ENCODE measurements at regions not wholly inside any gene's neighbourhood (a gene's known extent, or its start where the extent isn't known, plus 50 kb on each side); places are given as distances from the start of the nearest gene placed in this dataset.

DNA sequence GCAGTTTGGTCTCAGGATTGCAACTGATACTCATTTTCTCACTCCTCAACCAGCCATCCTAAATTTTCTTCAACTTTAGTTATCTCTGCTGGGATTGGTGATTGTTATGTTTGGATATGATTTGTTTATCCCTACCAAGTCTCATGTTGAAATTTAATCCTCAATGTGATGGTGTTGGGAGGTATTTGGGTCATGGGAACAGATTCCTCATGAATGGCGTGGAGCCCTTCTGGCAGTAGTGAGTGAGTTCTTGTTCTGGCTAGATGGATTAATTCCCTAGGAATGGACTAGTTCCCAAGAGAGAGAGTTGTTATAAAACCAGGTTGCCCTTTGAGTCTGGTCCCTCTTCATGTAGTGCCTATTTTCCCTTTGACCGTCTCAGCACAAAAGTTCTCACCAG, 399.9 kb downstream of the SQOR start:
- Histone ChIP-seq H3K79me2 (ENCODE audit: control insufficient read depth, low read length) (no peaks in the 10 kb centered on the region), H3K27ac (ENCODE audit: low read depth, low read length) (no peak overlapping the region), H3F3A (ENCODE audit: control insufficient read depth, insufficient read depth) (no peaks in the 10 kb centered on the region), H3K4me3 (ENCODE audit: low read length) (no peak overlapping the region), H3K4me1 (ENCODE audit: control insufficient read depth, low read length) (no peaks in the 10 kb centered on the region), H3K36me3 (ENCODE audit: control insufficient read depth, low read length) (no peaks in the 10 kb centered on the region), H3K4me2 (ENCODE audit: low read length) (no peak overlapping the region), H3K27me3 (ENCODE audit: control insufficient read depth, low read length) (no peaks in the 10 kb centered on the region), H3K9me2 (replicated peaks; ENCODE audit: control insufficient read depth, low read length) (no peaks in the 10 kb centered on the region), H4K20me1 (ENCODE audit: control insufficient read depth, insufficient read depth, low read depth, low read length) (no peaks in the 10 kb centered on the region), H3K9me3 (ENCODE audit: control insufficient read depth, insufficient read depth, low read length) (no peaks in the 10 kb centered on the region)
- TF ChIP-seq, protein P1, sequence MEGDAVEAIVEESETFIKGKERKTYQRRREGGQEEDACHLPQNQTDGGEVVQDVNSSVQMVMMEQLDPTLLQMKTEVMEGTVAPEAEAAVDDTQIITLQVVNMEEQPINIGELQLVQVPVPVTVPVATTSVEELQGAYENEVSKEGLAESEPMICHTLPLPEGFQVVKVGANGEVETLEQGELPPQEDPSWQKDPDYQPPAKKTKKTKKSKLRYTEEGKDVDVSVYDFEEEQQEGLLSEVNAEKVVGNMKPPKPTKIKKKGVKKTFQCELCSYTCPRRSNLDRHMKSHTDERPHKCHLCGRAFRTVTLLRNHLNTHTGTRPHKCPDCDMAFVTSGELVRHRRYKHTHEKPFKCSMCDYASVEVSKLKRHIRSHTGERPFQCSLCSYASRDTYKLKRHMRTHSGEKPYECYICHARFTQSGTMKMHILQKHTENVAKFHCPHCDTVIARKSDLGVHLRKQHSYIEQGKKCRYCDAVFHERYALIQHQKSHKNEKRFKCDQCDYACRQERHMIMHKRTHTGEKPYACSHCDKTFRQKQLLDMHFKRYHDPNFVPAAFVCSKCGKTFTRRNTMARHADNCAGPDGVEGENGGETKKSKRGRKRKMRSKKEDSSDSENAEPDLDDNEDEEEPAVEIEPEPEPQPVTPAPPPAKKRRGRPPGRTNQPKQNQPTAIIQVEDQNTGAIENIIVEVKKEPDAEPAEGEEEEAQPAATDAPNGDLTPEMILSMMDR (IDR thresholded peaks at IDR 0.05; ENCODE audit: low read depth, low read length, poor library complexity, severe bottlenecking): no peak

- Histone ChIP-seq H3K27me3 (ENCODE audit: control insufficient read depth, low read length) (no peaks in the 10 kb centered on the region), H3K4me3 (ENCODE audit: low read length) (no peak overlapping the region), H3K4me2 (ENCODE audit: low read length) (no peak overlapping the region), H3K27ac (ENCODE audit: low read depth, low read length) (no peak overlapping the region), H3K36me3 (ENCODE audit: control insufficient read depth, low read length) (no peaks in the 10 kb centered on the region), H3K9me2 (replicated peaks; ENCODE audit: control insufficient read depth, low read length) (no peaks in the 10 kb centered on the region), H3K9me3 (ENCODE audit: control insufficient read depth, insufficient read depth, low read length) (no peaks in the 10 kb centered on the region), H3F3A (ENCODE audit: control insufficient read depth, insufficient read depth) (no peaks in the 10 kb centered on the region), H3K79me2 (ENCODE audit: control insufficient read depth, low read length) (no peaks in the 10 kb centered on the region), H3K4me1 (ENCODE audit: control insufficient read depth, low read length) (no peaks in the 10 kb centered on the region), H4K20me1 (ENCODE audit: control insufficient read depth, insufficient read depth, low read depth, low read length) (no peaks in the 10 kb centered on the region)
- TF ChIP-seq, protein P1 (IDR thresholded peaks at IDR 0.05; ENCODE audit: low read depth, low read length, poor library complexity, severe bottlenecking): no peak
- no peak for TF ChIP-seq EZH2phosphoT487 (IDR thresholded peaks at IDR 0.05; ENCODE audit: borderline replicate concordance, low read length)
These were observed 404.9 kb downstream of the SQOR start for GRCh38 chr15:46039703-46040102.

GRCh38 chr15:46041905-46042304, 407.1 kb downstream of the SQOR start:
- no peaks in the 10 kb centered on the region for H3K27me3 ChIP-seq (ENCODE audit: control insufficient read depth, low read length)
- no peak for TF ChIP-seq EZH2phosphoT487 (IDR thresholded peaks at IDR 0.05; ENCODE audit: borderline replicate concordance, low read length)
- TF ChIP-seq, protein P1 (IDR thresholded peaks at IDR 0.05; ENCODE audit: low read depth, low read length, poor library complexity, severe bottlenecking): no peak
- H3K9me3 ChIP-seq (ENCODE audit: control insufficient read depth, insufficient read depth, low read length): no peaks in the 10 kb centered on the region
- H3K9me2 ChIP-seq (replicated peaks; ENCODE audit: control insufficient read depth, low read length): no peaks in the 10 kb centered on the region
- H3K79me2 ChIP-seq (ENCODE audit: control insufficient read depth, low read length): no peaks in the 10 kb centered on the region
- no peak overlapping the region for H3K4me2 ChIP-seq (ENCODE audit: low read length)
- H4K20me1 ChIP-seq (ENCODE audit: control insufficient read depth, insufficient read depth, low read depth, low read length): no peaks in the 10 kb centered on the region
- no peak overlapping the region for H3K27ac ChIP-seq (ENCODE audit: low read depth, low read length)
- H3F3A ChIP-seq (ENCODE audit: control insufficient read depth, insufficient read depth): no peaks in the 10 kb centered on the region
- no peaks in the 10 kb centered on the region for H3K4me1 ChIP-seq (ENCODE audit: control insufficient read depth, low read length)
- H3K36me3 ChIP-seq (ENCODE audit: control insufficient read depth, low read length): no peaks in the 10 kb centered on the region
- no peak overlapping the region for H3K4me3 ChIP-seq (ENCODE audit: low read length)
